Activated CD4-positive, alpha-beta T cell treated with anti-CD3 and anti-CD28 coated beads, Interleukin-2, amount 10 ng/mL, durations not matched to agents 7 days and 5 days (primary cell): ENCODE measurements at regions not wholly inside any gene's neighbourhood (a gene's known extent, or its start where the extent isn't known, plus 50 kb on each side); places are given as distances from the start of the nearest gene placed in this dataset.
"Not testable (repeated sequence)": the region's sequence is repeated elsewhere in the genome, so short reads cannot be mapped to it uniquely, and the experiment has no call there.

ENCODE experiments used
- CTCF ChIA-PET: fragments of 350-600 bp; sonication (Branson Sonifier 250); formaldehyde crosslinking; loops from one replicate; lab custom pipeline; 2021; ENCODE audit warnings: antibody characterized with exemption; lab: Charles Lee
- POLR2A ChIA-PET: fragments of 350-600 bp; sonication (Branson Sonifier 250); formaldehyde crosslinking; loops from one replicate; lab custom pipeline; 2021; ENCODE audit warnings: antibody characterized with exemption; lab: Charles Lee
- DNase-seq: peaks from one replicate; pipeline ENCODE4 v3.0.0-alpha.2; 2020
- H3K27ac Mint-ChIP-seq: one replicate; pipeline ENCODE4 v1.8.0; 2021; ENCODE audit warnings: mild to moderate bottlenecking, moderate library complexity, mixed read lengths
- H3K27me3 Mint-ChIP-seq: one replicate; pipeline ENCODE4 v1.8.0; 2021; ENCODE audit warnings: mixed read lengths
- H3K36me3 Mint-ChIP-seq: one replicate; pipeline ENCODE4 v1.8.0; 2021; ENCODE audit warnings: low read depth, mixed read lengths
- H3K4me1 Mint-ChIP-seq: one replicate; pipeline ENCODE4 v1.8.0; 2021; ENCODE audit warnings: mixed read lengths
- H3K4me3 Mint-ChIP-seq: one replicate; pipeline ENCODE4 v1.8.0; 2021; ENCODE audit warnings: mild to moderate bottlenecking, moderate library complexity, mixed read lengths
- H3K9me3 Mint-ChIP-seq: one replicate; pipeline ENCODE4 v1.8.0; 2021; ENCODE audit warnings: mixed read lengths

GRCh38 chr12:74382983-74383382, 154.7 kb upstream of the ATXN7L3B start:
- H3K27ac Mint-ChIP-seq = no peak overlapping the region
- no peaks in the 10 kb centered on the region for H3K27me3 Mint-ChIP-seq
- no peak overlapping the region for H3K4me3 Mint-ChIP-seq
- ChIA-PET POLR2A (no interaction called here), CTCF (no interaction called here)
- no peaks in the 10 kb centered on the region for H3K36me3 Mint-ChIP-seq
- no peaks in the 10 kb centered on the region for H3K9me3 Mint-ChIP-seq
- no peak for DNase-seq
- H3K4me1 Mint-ChIP-seq = no peaks in the 10 kb centered on the region

DNA sequence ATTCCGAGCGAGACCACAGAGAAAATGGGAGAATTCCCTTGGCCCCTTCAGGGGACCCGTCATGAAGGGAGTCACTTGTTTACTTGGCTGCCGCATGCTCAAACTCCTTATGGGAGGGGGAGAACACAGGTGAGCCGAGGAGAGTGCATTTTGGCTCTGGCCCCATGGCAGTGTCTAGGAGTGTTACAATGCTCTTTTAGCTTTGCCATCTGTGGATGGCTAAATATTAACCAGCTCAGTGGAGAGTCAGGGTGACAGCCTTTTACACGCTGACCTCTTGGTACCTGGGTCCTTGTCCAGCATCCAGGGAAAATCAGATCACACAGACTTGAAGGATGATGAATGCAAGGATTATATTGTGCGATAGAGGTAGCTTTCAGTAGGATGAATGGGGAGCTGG, 146.4 kb upstream of the ATXN7L3B start:
- Mint-ChIP-seq H3K36me3 (no peaks in the 10 kb centered on the region), H3K27ac (no peak overlapping the region), H3K27me3 (no peaks in the 10 kb centered on the region), H3K4me3 (no peak overlapping the region), H3K4me1 (no peaks in the 10 kb centered on the region), H3K9me3 (no peaks in the 10 kb centered on the region)
- ChIA-PET POLR2A (no interaction called here), CTCF (no interaction called here)
- DNase-seq = no peak

- CTCF ChIA-PET = no interaction called here
- no peaks in the 10 kb centered on the region for H3K36me3 Mint-ChIP-seq
- DNase-seq = no peak
- no peaks in the 10 kb centered on the region for H3K9me3 Mint-ChIP-seq
- H3K27ac Mint-ChIP-seq = no peak overlapping the region
- H3K4me1 Mint-ChIP-seq = no peaks in the 10 kb centered on the region
- POLR2A ChIA-PET = no interaction called here
- no peaks in the 10 kb centered on the region for H3K27me3 Mint-ChIP-seq
- no peak overlapping the region for H3K4me3 Mint-ChIP-seq
Observed at GRCh38 chr12:74393272-74393671, 144.4 kb upstream of the ATXN7L3B start.

- ChIA-PET CTCF (no interaction called here), POLR2A (no interaction called here)
- H3K4me3 Mint-ChIP-seq = no peak overlapping the region
Observed at GRCh38 chr12:74394647-74395046, 143.0 kb upstream of the ATXN7L3B start.

GRCh38 chr12:74401035-74401434, 136.6 kb upstream of the ATXN7L3B start:
- ChIA-PET POLR2A (no interaction called here), CTCF (no interaction called here)
- no peaks in the 10 kb centered on the region for H3K36me3 Mint-ChIP-seq
- DNase-seq = no peak
- no peaks in the 10 kb centered on the region for H3K4me1 Mint-ChIP-seq
- H3K9me3 Mint-ChIP-seq = no peaks in the 10 kb centered on the region
- H3K27ac Mint-ChIP-seq = no peak overlapping the region
- H3K27me3 Mint-ChIP-seq = no peaks in the 10 kb centered on the region
- no peak overlapping the region for H3K4me3 Mint-ChIP-seq

More at GRCh38 chr12:74394647-74395046, 143.0 kb upstream of the ATXN7L3B start:
- no peak overlapping the region for H3K27ac Mint-ChIP-seq
- DNase-seq = no peak
- no peaks in the 10 kb centered on the region for H3K9me3 Mint-ChIP-seq
- no peaks in the 10 kb centered on the region for H3K4me1 Mint-ChIP-seq
- no peaks in the 10 kb centered on the region for H3K36me3 Mint-ChIP-seq
- H3K27me3 Mint-ChIP-seq = no peaks in the 10 kb centered on the region

DNA sequence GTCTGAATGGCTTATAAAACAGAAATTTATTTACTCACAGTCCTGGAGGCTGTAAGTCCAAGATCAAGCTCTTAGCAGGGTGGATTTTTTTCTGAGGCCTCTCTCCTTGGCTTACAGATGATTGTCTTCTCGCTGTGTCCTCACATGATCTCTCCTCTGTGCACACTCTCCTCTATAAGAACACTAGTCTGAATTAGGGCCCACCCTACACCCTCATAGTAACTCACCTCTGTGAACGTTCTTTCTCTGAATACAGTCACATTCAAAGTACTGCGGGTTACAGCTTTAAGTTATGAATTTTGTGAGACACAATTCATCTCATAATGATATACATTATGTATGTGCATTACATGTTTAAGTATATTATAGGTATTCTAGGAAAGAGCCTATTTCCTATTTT, 135.7 kb upstream of the ATXN7L3B start:
- H3K27me3 Mint-ChIP-seq = no peaks in the 10 kb centered on the region
- H3K27ac Mint-ChIP-seq = no peak overlapping the region
- no peaks in the 10 kb centered on the region for H3K36me3 Mint-ChIP-seq
- no peak for DNase-seq
- no peak overlapping the region for H3K4me3 Mint-ChIP-seq
- H3K4me1 Mint-ChIP-seq = no peaks in the 10 kb centered on the region
- H3K9me3 Mint-ChIP-seq = no peaks in the 10 kb centered on the region
- CTCF ChIA-PET = no interaction called here
- POLR2A ChIA-PET = no interaction called here

- H3K27ac Mint-ChIP-seq, H3K4me1 Mint-ChIP-seq, H3K9me3 Mint-ChIP-seq, CTCF ChIA-PET, H3K27me3 Mint-ChIP-seq, H3K36me3 Mint-ChIP-seq, POLR2A ChIA-PET, DNase-seq, H3K4me3 Mint-ChIP-seq: not testable (repeated sequence)
Observed at GRCh38 chr12:74403221-74403470, 134.5 kb upstream of the ATXN7L3B start.

DNA sequence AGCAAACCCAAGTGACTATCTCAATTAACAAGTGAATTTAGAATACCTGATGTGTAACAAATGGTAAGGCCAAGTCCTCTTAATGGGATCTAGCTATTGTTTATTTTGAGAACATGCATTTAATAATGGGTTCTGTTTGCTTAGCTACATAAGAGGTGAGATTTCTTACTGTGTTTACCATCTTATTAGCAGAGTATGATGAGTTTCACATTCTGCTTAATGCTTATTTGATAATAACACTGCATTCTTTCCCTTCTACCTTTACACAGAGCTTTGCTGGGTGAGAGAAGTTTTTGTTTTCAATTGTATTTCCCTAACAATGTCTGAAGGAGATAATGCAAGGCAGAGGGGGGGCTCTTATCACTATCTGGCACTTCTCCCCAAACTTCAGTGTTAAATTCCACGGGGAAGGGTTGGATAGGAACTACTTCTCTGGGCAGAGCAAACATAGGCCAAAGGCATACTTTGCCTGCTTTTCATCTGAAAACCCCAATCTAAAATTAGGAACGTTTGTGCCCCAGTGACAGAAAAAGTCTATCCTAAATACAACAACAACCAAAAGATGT, 129.0 kb upstream of the ATXN7L3B start:
- no peak for DNase-seq
- Mint-ChIP-seq H3K4me3 (no peak overlapping the region), H3K27ac (no peak overlapping the region), H3K9me3 (no peaks in the 10 kb centered on the region), H3K36me3 (no peaks in the 10 kb centered on the region), H3K27me3 (peaks cover 4% of the 10 kb centered on the region), H3K4me1 (no peaks in the 10 kb centered on the region)
- CTCF ChIA-PET = no interaction called here
- POLR2A ChIA-PET = no interaction called here

GRCh38 chr12:74412606-74413230, 124.9 kb upstream of the ATXN7L3B start:
- Mint-ChIP-seq H3K4me1 (no peaks in the 10 kb centered on the region), H3K27me3 (peaks cover 4% of the 10 kb centered on the region), H3K36me3 (no peaks in the 10 kb centered on the region), H3K9me3 (no peaks in the 10 kb centered on the region), H3K4me3 (no peak overlapping the region), H3K27ac (no peak overlapping the region)
- no peak for DNase-seq
- ChIA-PET POLR2A (no interaction called here), CTCF (no interaction called here)

GRCh38 chr12:74415633-74416032, 122.0 kb upstream of the ATXN7L3B start:
- no peaks in the 10 kb centered on the region for H3K36me3 Mint-ChIP-seq

GRCh38 chr12:74418573-74418972, 119.1 kb upstream of the ATXN7L3B start:
- H3K4me3 Mint-ChIP-seq = no peak overlapping the region
- peaks cover 2% of the 10 kb centered on the region for H3K27me3 Mint-ChIP-seq
- ChIA-PET CTCF (no interaction called here), POLR2A (no interaction called here)
- H3K27ac Mint-ChIP-seq = no peak overlapping the region
- H3K36me3 Mint-ChIP-seq = no peaks in the 10 kb centered on the region
- DNase-seq = no peak
- H3K9me3 Mint-ChIP-seq = no peaks in the 10 kb centered on the region
- H3K4me1 Mint-ChIP-seq = no peaks in the 10 kb centered on the region

More at GRCh38 chr12:74415633-74416032, 122.0 kb upstream of the ATXN7L3B start:
- Mint-ChIP-seq H3K27ac (no peak overlapping the region), H3K4me3 (no peak overlapping the region), H3K27me3 (peaks cover 6% of the 10 kb centered on the region), H3K9me3 (no peaks in the 10 kb centered on the region), H3K4me1 (no peaks in the 10 kb centered on the region)
- ChIA-PET POLR2A (no interaction called here), CTCF (interaction anchor here (0.6 kb wide), 1 partner anchor 17 kb away, joined by 3 read pairs; no protein-coding TSS in a partner anchor)
- no peak for DNase-seq

GRCh38 chr12:74424778-74425177, 112.9 kb upstream of the ATXN7L3B start:
- H3K4me1 Mint-ChIP-seq = no peaks in the 10 kb centered on the region
- ChIA-PET POLR2A (no interaction called here), CTCF (no interaction called here)
- no peaks in the 10 kb centered on the region for H3K36me3 Mint-ChIP-seq
- no peak overlapping the region for H3K27ac Mint-ChIP-seq
- H3K27me3 Mint-ChIP-seq = no peaks in the 10 kb centered on the region
- DNase-seq = no peak
- H3K4me3 Mint-ChIP-seq = no peak overlapping the region
- no peaks in the 10 kb centered on the region for H3K9me3 Mint-ChIP-seq

DNA sequence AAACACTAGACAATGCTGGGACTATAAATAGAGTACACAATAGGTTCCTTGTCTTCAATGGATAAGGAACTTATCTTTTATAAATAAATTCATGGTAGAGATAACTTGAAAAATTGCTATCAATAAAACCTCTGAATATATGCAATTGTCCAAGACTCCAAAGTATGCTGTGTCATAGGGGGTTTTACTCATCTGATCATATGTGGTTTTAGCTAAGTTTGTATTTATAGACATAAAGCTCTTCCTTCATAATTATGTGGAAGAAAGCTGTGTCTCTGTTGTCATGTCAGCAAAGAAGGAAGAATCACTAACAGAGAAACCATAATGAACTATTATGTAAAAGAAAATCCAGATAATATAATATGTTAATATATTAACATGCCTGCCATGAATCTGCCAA, 111.5 kb upstream of the ATXN7L3B start:
- no peak for DNase-seq
- ChIA-PET POLR2A (no interaction called here), CTCF (no interaction called here)
- H3K36me3 Mint-ChIP-seq = no peaks in the 10 kb centered on the region
- H3K4me1 Mint-ChIP-seq = no peaks in the 10 kb centered on the region
- no peaks in the 10 kb centered on the region for H3K27me3 Mint-ChIP-seq
- no peak overlapping the region for H3K27ac Mint-ChIP-seq
- H3K4me3 Mint-ChIP-seq = no peak overlapping the region
- no peaks in the 10 kb centered on the region for H3K9me3 Mint-ChIP-seq

DNA sequence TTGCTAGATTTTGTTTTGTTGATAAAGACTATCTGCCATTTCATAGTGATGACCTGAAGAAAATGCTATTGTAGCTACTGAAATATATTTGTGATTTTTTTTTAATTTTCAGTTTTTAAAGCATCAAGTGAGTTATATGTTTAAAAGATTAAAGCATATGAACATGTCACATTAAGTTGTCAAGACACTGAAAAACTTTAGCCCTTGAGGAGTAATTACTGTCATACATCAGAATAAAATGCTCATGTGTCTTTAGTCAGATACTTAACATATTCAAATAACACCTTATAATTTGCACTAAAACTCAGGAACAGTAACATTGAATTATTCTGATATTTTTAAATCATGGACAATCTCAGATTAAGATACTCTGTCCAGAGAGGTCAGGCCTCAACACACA, 108.1 kb upstream of the ATXN7L3B start:
- H3K27ac Mint-ChIP-seq = no peak overlapping the region
- ChIA-PET POLR2A (no interaction called here), CTCF (no interaction called here)
- H3K4me1 Mint-ChIP-seq = no peaks in the 10 kb centered on the region
- no peak overlapping the region for H3K4me3 Mint-ChIP-seq
- DNase-seq = no peak
- H3K9me3 Mint-ChIP-seq = no peaks in the 10 kb centered on the region
- no peaks in the 10 kb centered on the region for H3K27me3 Mint-ChIP-seq
- H3K36me3 Mint-ChIP-seq = no peaks in the 10 kb centered on the region
